Calu3 (cell line): ENCODE measurements at regions not wholly inside any gene's neighbourhood (a gene's known extent, or its start where the extent isn't known, plus 50 kb on each side); places are given as distances from the start of the nearest gene placed in this dataset.
"Not testable (repeated sequence)": the region's sequence is repeated elsewhere in the genome, so short reads cannot be mapped to it uniquely, and the experiment has no call there.

ENCODE experiments used
- BruUV-seq: library from RNA; stranded (reverse); fragments of 400-500 nt; replicated peaks from 2 replicates; lab custom pipeline; 2021; lab: Mats Ljungman, UMichigan
- CTCF ChIA-PET: fragments of 300-600 bp; sonication (Branson Sonifier 250); formaldehyde crosslinking; loops from one replicate; lab custom pipeline; 2022; ENCODE audit warnings: antibody characterized with exemption; lab: Charles Lee
- DNase-seq: peaks from one replicate; pipeline ENCODE4 v3.0.0; 2022
- H3K27ac Mint-ChIP-seq: one replicate; pipeline ENCODE4 v1.8.0; 2022; ENCODE audit warnings: mixed read lengths; ENCODE audit not compliant: unreplicated experiment
- H3K27me3 Mint-ChIP-seq: one replicate; pipeline ENCODE4 v1.8.0; 2022; ENCODE audit warnings: mixed read lengths; ENCODE audit not compliant: unreplicated experiment
- H3K36me3 Mint-ChIP-seq: one replicate; pipeline ENCODE4 v1.8.0; 2022; ENCODE audit warnings: mild to moderate bottlenecking, moderate library complexity, mixed read lengths; ENCODE audit not compliant: insufficient read depth, unreplicated experiment
- H3K4me1 Mint-ChIP-seq: one replicate; pipeline ENCODE4 v1.8.0; 2022; ENCODE audit warnings: mild to moderate bottlenecking, low read depth, mixed read lengths; ENCODE audit not compliant: unreplicated experiment
- H3K4me3 Mint-ChIP-seq: one replicate; pipeline ENCODE4 v1.8.0; 2022; ENCODE audit warnings: mild to moderate bottlenecking, low read depth, moderate library complexity, mixed read lengths; ENCODE audit not compliant: unreplicated experiment
- H3K9me3 Mint-ChIP-seq: one replicate; pipeline ENCODE4 v1.8.0; 2022; ENCODE audit warnings: low read depth, mixed read lengths; ENCODE audit not compliant: unreplicated experiment
- intact Hi-C: fragments of 100-400 bp; cut with micrococcal nuclease; formaldehyde crosslinking; loops from one replicate; pipeline ENCODE4 v1.10.0; 2022; ENCODE audit not compliant: unreplicated experiment

DNA sequence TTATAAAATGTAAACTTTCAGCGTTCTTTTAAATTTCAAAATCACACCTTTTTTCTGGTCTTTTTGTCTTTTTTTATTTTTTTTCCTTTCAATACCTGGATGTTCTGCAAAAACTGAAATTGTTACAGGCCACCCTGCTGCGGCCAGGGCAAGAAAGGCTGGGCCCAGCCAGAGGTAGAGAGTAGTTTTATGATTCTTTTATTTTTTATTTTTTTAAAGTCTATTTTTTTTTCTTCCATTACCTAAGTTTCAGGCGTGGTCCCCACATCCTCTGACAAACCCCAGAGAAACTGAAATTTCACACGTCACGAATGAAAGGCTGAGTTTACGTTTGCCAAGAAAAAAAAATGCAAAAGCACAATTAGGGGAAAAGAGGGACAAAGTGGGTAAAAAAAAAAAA lies 177.1 kb downstream of the SPATA31A1 start:
- CTCF ChIA-PET, H3K36me3 Mint-ChIP-seq, H3K27ac Mint-ChIP-seq, H3K9me3 Mint-ChIP-seq, H3K27me3 Mint-ChIP-seq, DNase-seq, BruUV-seq, H3K4me1 Mint-ChIP-seq, H3K4me3 Mint-ChIP-seq, intact Hi-C loops: not testable (repeated sequence)

DNA sequence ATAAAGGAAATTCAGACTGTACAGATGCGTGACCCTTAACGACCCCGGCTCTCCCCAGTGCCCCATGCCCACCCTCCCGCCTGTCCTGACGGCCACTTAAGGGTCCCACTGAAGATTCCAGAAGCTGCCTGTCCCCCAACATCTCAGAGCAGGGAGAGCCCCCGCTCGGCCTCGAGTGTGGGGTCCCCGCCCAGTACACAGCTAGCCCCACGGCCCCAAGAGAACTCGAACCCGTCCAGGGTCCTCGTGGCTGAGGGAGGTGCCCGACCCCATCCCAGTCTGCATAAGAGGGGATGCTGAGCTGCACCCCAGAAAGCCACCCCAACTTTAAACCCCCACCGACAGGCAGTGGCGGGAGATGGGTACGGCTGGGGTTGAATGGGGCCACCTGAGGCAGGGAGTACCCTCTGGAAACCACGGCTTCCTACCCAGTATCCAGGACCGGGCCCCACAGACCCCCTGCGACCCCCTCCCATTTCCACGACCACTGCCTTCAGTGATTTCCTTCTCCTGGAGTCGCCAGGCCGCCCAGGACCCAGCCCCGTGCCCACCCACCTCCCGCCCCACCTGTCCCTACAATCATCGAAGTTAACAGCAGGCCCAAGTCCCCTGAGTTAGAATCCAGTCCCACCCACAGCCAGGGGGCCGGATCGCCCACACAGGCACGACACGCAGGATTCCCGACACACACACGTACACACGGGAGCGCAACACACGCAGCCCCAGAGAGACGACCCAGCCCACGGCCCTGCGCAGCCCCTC lies 177.7 kb downstream of the SPATA31A1 start:
- H3K4me1 Mint-ChIP-seq, H3K27me3 Mint-ChIP-seq, H3K9me3 Mint-ChIP-seq, DNase-seq, H3K4me3 Mint-ChIP-seq, BruUV-seq, H3K27ac Mint-ChIP-seq, H3K36me3 Mint-ChIP-seq, intact Hi-C loops, CTCF ChIA-PET: not testable (repeated sequence)

DNA sequence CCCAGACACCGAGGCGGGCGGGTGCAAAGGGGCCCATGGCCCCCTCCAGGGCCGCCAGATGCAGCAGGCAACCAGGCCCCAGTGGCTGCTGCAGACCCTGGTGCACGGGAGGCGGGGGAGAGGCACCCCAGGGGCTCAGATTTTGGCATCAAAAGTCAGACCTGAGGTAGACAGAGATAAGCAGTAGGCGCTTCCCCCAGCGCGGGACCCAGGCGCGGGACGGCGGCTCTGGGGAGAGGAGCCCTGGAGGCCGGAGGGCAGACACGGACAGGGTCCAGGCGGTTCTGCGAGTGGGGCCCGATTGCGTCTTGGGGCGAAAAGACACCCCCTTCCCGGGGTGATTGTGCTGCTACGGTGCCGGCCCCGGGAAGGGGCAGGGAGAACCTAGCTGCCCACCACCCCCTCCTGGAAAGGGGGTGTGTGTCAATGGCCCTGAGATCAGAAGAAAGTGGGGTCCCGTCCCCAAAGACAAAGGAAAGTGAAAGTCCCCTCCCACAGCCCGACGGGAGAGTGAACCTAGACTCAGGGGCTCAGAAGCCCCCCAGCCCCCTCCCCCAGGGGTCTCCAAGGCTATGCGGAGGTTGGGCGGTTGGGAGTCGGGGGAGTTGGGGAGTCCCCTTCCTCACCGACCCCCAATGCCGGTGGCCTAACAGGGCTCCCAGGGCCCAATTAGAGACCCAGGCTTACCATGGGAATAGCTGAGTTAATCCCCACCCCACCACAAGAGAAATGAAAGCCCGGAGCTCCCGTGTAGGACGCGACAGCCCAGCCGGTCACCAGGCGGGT lies 178.5 kb downstream of the SPATA31A1 start:
- H3K4me1 Mint-ChIP-seq, H3K27ac Mint-ChIP-seq, H3K27me3 Mint-ChIP-seq, DNase-seq, H3K9me3 Mint-ChIP-seq, H3K4me3 Mint-ChIP-seq, CTCF ChIA-PET, intact Hi-C loops, H3K36me3 Mint-ChIP-seq, BruUV-seq: not testable (repeated sequence)

DNA sequence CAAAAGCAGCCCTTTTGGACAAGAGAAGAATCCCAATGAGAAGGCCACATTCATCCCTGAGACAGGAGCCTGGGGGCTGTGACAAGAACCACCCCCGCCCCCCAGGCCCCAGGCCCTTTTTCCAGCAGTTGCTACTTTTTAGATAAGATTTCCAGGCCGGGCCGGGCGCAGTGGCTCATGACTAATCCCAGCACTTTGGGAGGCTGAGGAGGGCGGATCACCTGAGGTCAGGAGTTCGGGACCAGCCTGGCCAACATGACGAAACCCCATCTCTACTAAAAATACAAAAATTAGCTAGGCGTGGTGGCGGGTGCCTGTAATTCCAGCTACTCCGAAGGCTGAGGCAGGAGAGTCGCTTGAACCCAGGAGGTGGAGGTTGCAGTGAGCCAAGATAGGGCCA lies 179.4 kb downstream of the SPATA31A1 start:
- CTCF ChIA-PET, H3K9me3 Mint-ChIP-seq, H3K4me1 Mint-ChIP-seq, DNase-seq, intact Hi-C loops, H3K27me3 Mint-ChIP-seq, BruUV-seq, H3K27ac Mint-ChIP-seq, H3K4me3 Mint-ChIP-seq, H3K36me3 Mint-ChIP-seq: not testable (repeated sequence)

DNA sequence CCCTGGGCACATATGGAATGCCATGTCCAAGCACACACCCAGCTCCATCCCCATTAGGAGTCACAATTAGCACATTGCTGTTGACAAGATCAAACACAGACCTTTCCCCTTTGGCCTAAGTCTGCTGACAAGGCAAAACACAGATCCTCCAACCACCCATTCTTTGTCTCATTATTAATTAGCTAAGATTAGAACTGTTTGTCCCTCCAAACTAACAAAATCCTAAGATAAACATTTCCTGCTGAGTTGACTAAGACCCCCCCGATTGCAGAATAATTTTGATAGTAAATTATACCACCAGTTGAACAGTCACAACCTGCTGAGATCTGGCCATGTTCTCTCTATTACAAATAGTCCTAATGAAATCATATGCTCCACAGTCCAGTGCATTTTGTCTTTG lies 186.7 kb downstream of the SPATA31A1 start:
- H3K27ac Mint-ChIP-seq, CTCF ChIA-PET, H3K4me1 Mint-ChIP-seq, BruUV-seq, H3K9me3 Mint-ChIP-seq, H3K27me3 Mint-ChIP-seq, DNase-seq, H3K4me3 Mint-ChIP-seq, intact Hi-C loops, H3K36me3 Mint-ChIP-seq: not testable (repeated sequence)

DNA sequence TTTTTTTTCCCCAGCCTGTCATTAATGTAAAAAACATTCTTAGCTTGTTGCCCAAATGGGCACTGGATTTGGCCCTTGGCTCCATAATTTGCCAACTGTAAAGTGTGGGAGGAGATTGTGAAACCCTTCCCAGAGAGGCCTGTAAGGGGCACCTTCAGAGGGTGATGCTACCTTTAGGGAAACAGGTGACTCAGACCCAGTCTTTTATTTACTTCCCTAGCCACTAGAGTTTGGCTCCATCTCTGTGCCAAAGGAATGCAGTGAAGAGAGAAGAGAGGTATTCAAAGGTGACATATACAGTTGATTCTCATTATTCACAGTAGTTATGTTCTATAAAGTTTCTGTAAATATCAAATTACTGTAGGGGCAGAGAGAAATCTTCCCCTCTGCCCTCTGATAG lies 189.6 kb downstream of the SPATA31A1 start:
- H3K27ac Mint-ChIP-seq, H3K27me3 Mint-ChIP-seq, H3K36me3 Mint-ChIP-seq, intact Hi-C loops, DNase-seq, H3K4me3 Mint-ChIP-seq, H3K9me3 Mint-ChIP-seq, BruUV-seq, H3K4me1 Mint-ChIP-seq, CTCF ChIA-PET: not testable (repeated sequence)

DNA sequence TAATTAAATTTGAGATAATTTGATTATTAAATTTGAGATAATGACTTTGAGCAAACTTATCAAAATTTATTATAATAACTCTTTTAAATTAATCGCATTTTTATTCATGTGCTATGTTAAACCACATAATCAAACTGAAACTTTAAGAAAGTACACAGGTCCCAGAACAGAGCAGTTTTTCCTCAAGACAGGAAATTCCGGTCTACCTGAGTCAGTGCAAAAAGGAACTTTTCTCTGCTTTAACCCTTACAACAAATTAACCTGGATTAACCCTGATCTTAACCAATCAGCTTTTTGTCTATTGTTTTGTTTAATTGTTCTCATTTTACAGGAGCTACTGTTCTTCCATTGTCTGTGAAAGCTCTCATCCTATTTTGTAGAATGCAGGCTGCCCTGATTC lies 195.1 kb downstream of the SPATA31A1 start:
- H3K27me3 Mint-ChIP-seq, DNase-seq, H3K27ac Mint-ChIP-seq, intact Hi-C loops, H3K9me3 Mint-ChIP-seq, H3K36me3 Mint-ChIP-seq, H3K4me1 Mint-ChIP-seq, BruUV-seq, CTCF ChIA-PET, H3K4me3 Mint-ChIP-seq: not testable (repeated sequence)

DNA sequence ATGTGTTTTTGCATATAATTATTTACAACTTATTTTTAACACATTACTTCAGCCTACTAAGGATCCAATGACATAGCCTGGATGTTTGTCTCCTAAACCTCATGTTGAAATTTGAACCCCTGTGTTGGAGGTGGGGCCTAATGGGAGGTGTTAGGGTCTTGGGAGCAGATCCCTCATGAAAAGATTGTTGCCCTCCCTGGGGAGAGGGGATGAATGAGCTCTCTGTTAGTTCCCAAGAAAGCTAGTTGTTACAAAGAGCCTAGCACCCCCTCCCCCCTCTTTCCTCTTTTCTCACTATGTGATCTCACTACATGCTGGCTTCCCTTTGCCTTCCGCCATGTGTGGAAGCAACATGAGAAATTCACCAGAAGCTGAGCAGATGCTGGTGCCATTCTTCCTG lies 196.1 kb downstream of the SPATA31A1 start:
- H3K27ac Mint-ChIP-seq, H3K9me3 Mint-ChIP-seq, H3K4me3 Mint-ChIP-seq, H3K36me3 Mint-ChIP-seq, intact Hi-C loops, DNase-seq, BruUV-seq, H3K27me3 Mint-ChIP-seq, CTCF ChIA-PET, H3K4me1 Mint-ChIP-seq: not testable (repeated sequence)

DNA sequence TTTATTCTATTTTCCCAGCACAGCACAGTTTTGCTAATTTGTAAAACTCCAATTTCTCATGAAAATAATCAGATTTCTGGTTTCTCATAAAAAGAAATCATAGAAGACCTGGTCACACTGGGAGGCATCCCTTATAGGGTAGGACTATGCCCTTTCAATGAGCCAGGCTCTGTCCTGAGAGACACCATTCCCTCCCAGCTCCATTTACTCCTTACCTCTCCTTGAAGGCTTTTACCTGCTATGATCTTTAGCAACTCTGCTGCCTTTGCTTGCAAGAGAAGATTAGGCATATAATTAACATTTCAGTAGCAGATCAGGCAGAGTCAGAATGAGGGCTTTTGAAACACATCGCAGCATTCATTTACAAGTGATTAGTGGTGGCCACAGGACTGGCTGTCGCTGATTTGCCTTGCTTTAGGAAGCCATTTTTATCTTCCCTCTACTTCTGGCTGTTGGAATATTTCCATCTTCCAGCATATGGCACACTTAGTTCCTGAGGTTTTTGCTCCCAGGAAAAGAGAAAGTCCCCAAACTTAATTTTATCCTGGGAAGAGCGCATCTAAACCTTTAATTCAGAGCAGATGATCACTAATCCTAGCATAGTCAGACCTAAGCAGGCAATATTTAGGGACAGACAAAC lies 196.9 kb downstream of the SPATA31A1 start:
- BruUV-seq, H3K4me1 Mint-ChIP-seq, H3K27ac Mint-ChIP-seq, H3K4me3 Mint-ChIP-seq, H3K27me3 Mint-ChIP-seq, H3K9me3 Mint-ChIP-seq, CTCF ChIA-PET, H3K36me3 Mint-ChIP-seq, intact Hi-C loops, DNase-seq: not testable (repeated sequence)
